ENCODE measurements at regions not wholly inside any gene's neighbourhood (a gene's known extent, or its start where the extent isn't known, plus 50 kb on each side); places are given as distances from the start of the nearest gene placed in this dataset.
"Not testable (repeated sequence)": the region's sequence is repeated elsewhere in the genome, so short reads cannot be mapped to it uniquely, and the experiment has no call there.

DNA sequence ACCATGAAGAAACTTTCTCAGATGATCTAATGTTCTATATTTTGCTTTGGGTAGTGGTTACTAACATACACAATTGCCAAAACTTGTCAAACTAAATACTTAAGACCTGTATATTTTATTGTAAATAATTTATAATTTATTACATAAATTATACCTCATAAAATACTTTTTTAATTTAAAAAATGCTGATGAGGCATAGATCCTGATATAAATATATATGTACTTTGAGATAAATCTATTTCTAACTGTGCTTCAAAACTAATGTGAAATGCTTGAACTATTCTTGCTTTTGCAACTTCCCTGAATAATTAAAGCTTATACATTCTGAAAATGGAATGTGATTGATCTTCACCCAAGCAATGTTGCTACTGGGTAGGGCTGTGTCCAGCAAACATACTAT, 568.8 kb downstream of the INSC start:
- TF ChIP-seq, protein P1, sequence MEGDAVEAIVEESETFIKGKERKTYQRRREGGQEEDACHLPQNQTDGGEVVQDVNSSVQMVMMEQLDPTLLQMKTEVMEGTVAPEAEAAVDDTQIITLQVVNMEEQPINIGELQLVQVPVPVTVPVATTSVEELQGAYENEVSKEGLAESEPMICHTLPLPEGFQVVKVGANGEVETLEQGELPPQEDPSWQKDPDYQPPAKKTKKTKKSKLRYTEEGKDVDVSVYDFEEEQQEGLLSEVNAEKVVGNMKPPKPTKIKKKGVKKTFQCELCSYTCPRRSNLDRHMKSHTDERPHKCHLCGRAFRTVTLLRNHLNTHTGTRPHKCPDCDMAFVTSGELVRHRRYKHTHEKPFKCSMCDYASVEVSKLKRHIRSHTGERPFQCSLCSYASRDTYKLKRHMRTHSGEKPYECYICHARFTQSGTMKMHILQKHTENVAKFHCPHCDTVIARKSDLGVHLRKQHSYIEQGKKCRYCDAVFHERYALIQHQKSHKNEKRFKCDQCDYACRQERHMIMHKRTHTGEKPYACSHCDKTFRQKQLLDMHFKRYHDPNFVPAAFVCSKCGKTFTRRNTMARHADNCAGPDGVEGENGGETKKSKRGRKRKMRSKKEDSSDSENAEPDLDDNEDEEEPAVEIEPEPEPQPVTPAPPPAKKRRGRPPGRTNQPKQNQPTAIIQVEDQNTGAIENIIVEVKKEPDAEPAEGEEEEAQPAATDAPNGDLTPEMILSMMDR (IDR thresholded peaks at IDR 0.05): no peak
- no peaks in the 10 kb centered on the region for H3K27me3 ChIP-seq (ENCODE audit: control insufficient read depth in 2 of 2, insufficient read depth in 2 of 2, low read length in 2 of 2)
- H2AFZ ChIP-seq (ENCODE audit: insufficient read depth, low read depth, low read length, poor library complexity, severe bottlenecking): no peak overlapping the region
- no peaks in the 10 kb centered on the region for H3K9me3 ChIP-seq (replicated peaks in 1 of 2; ENCODE audit: control insufficient read depth in 1 of 2, insufficient read depth in 1 of 2, low read length in 2 of 2)
- no peaks in the 10 kb centered on the region for H3K4me1 ChIP-seq (ENCODE audit: control insufficient read depth in 1 of 2, insufficient read depth in 2 of 2, low read length in 2 of 2)
- no peak overlapping the region for H3K9ac ChIP-seq (ENCODE audit: insufficient read depth, low read length, poor library complexity, severe bottlenecking)
- no peaks in the 10 kb centered on the region for H3K4me1 Mint-ChIP-seq
- H3K4me2 ChIP-seq (replicated peaks; ENCODE audit: extremely low read depth, low read length, poor library complexity, severe bottlenecking): no peak overlapping the region
- no peak overlapping the region for H3K27ac ChIP-seq (ENCODE audit: low read depth in 1 of 2, low read length in 2 of 2)
- H3K27me3 Mint-ChIP-seq (ENCODE audit: low read depth in 3 of 3): peaks cover 2 to 4% (median 3%) of the 10 kb centered on the region in 3 donors
- no peak overlapping the region for H3K27ac Mint-ChIP-seq
- H3K9me3 Mint-ChIP-seq: peaks cover 1 to 12% (median 4%) of the 10 kb centered on the region in 7 donors
- no peak overlapping the region for H3K4me3 ChIP-seq (replicated peaks in 1 of 3; ENCODE audit: low read depth in 2 of 3, low read length in 3 of 3)
- no peaks in the 10 kb centered on the region for H3K36me3 ChIP-seq (replicated peaks in 1 of 2; ENCODE audit: control insufficient read depth in 1 of 2, insufficient read depth in 2 of 2, low read length in 2 of 2)
- DNase-seq: no peak
- intact Hi-C loops (cut with micrococcal nuclease): no loop called here
- H4K20me1 ChIP-seq (ENCODE audit: insufficient read depth, low read length): no peaks in the 10 kb centered on the region
- no peak overlapping the region for H3K4me3 Mint-ChIP-seq
- no peaks in the 10 kb centered on the region for H3K79me2 ChIP-seq (ENCODE audit: insufficient read depth, low read length)
- no peaks in the 10 kb centered on the region for H3K36me3 Mint-ChIP-seq

DNA sequence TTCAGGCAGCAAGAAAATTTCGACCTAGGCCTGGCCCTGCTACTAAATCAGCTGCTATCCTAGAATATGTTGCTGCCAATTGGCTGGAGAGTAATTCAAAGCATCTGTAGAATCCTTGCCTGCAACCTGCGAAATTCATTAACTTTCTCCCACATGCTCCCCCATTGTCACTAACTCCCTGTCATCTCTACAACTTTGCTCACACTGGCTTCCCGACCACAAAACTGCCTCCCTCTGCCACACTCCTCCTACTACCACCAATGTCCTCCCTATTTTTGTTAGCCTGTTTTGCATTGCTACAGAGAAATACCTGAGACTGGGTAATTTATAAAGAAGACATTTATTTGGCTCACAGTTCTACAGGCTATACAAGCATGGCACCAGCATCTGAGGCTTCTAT, 570.6 kb downstream of the INSC start:
- no peak overlapping the region for H3K27ac Mint-ChIP-seq
- TF ChIP-seq, protein P1 (IDR thresholded peaks at IDR 0.05): no peak
- Histone ChIP-seq H3K9ac (ENCODE audit: insufficient read depth, low read length, poor library complexity, severe bottlenecking) (no peak overlapping the region), H3K36me3 (replicated peaks in 1 of 2; ENCODE audit: control insufficient read depth in 1 of 2, insufficient read depth in 2 of 2, low read length in 2 of 2) (no peaks in the 10 kb centered on the region), H4K20me1 (ENCODE audit: insufficient read depth, low read length) (no peaks in the 10 kb centered on the region), H3K9me3 (replicated peaks in 1 of 2; ENCODE audit: control insufficient read depth in 1 of 2, insufficient read depth in 1 of 2, low read length in 2 of 2) (no peaks in the 10 kb centered on the region), H3K4me2 (replicated peaks; ENCODE audit: extremely low read depth, low read length, poor library complexity, severe bottlenecking) (no peak overlapping the region), H2AFZ (ENCODE audit: insufficient read depth, low read depth, low read length, poor library complexity, severe bottlenecking) (no peak overlapping the region), H3K27ac (ENCODE audit: low read depth in 1 of 2, low read length in 2 of 2) (no peak overlapping the region), H3K27me3 (ENCODE audit: control insufficient read depth in 2 of 2, insufficient read depth in 2 of 2, low read length in 2 of 2) (no peaks in the 10 kb centered on the region), H3K4me1 (ENCODE audit: control insufficient read depth in 1 of 2, insufficient read depth in 2 of 2, low read length in 2 of 2) (no peaks in the 10 kb centered on the region), H3K79me2 (ENCODE audit: insufficient read depth, low read length) (no peaks in the 10 kb centered on the region), H3K4me3 (replicated peaks in 1 of 3; ENCODE audit: low read depth in 2 of 3, low read length in 3 of 3) (no peak overlapping the region)
- no peak for DNase-seq
- H3K4me3 Mint-ChIP-seq: no peak overlapping the region
- no peaks in the 10 kb centered on the region for H3K4me1 Mint-ChIP-seq
- WGBS (ENCODE audit: insufficient coverage): 66% methylated on average over 2 of the region's 3 CpGs
- H3K36me3 Mint-ChIP-seq: no peaks in the 10 kb centered on the region
- intact Hi-C loops (cut with micrococcal nuclease): no loop called here
- peaks cover 2 to 12% (median 4%) of the 10 kb centered on the region in 7 donors for H3K9me3 Mint-ChIP-seq
- peaks cover 1 to 4% (median 2%) of the 10 kb centered on the region in 3 donors for H3K27me3 Mint-ChIP-seq (ENCODE audit: low read depth in 3 of 3)

DNA sequence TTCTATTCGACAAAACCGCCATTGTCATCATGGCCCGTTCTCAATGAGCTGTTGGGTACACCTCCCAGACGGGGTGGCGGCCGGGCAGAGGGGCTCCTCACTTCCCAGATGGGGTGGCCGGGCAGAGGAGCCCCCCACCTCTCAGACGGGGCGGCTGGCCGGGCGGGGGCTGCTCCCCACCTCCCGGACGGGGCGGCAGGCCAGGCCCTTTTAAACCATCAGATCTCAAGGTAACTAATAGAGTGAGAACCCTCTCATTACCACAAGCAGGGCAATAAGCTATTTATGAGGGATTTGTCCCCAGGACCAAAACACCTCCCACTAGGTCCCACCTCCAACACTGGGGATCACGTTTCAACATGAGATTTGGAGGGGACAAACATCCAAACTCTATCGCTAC, 571.5 kb downstream of the INSC start:
- H3K36me3 ChIP-seq (replicated peaks in 1 of 2; ENCODE audit: control insufficient read depth in 1 of 2, insufficient read depth in 2 of 2, low read length in 2 of 2); H3K4me3 ChIP-seq (replicated peaks in 1 of 3; ENCODE audit: low read depth in 2 of 3, low read length in 3 of 3); H3K9me3 ChIP-seq (replicated peaks in 1 of 2; ENCODE audit: control insufficient read depth in 1 of 2, insufficient read depth in 1 of 2, low read length in 2 of 2); H4K20me1 ChIP-seq (ENCODE audit: insufficient read depth, low read length); H3K4me2 ChIP-seq (replicated peaks; ENCODE audit: extremely low read depth, low read length, poor library complexity, severe bottlenecking); H3K27me3 ChIP-seq (ENCODE audit: control insufficient read depth in 2 of 2, insufficient read depth in 2 of 2, low read length in 2 of 2); DNase-seq; H3K4me1 Mint-ChIP-seq; H3K9ac ChIP-seq (ENCODE audit: insufficient read depth, low read length, poor library complexity, severe bottlenecking); H3K27me3 Mint-ChIP-seq (ENCODE audit: low read depth in 3 of 3); H3K79me2 ChIP-seq (ENCODE audit: insufficient read depth, low read length); H3K36me3 Mint-ChIP-seq; intact Hi-C loops (cut with micrococcal nuclease); H3K4me1 ChIP-seq (ENCODE audit: control insufficient read depth in 1 of 2, insufficient read depth in 2 of 2, low read length in 2 of 2); H3K27ac Mint-ChIP-seq; H2AFZ ChIP-seq (ENCODE audit: insufficient read depth, low read depth, low read length, poor library complexity, severe bottlenecking); H3K4me3 Mint-ChIP-seq; H3K27ac ChIP-seq (ENCODE audit: low read depth in 1 of 2, low read length in 2 of 2): not testable (repeated sequence)
- peaks cover 3 to 13% (median 4%) of the 10 kb centered on the region in 7 donors for H3K9me3 Mint-ChIP-seq
- 93% methylated on average over 2 of the region's 16 CpGs for WGBS (ENCODE audit: insufficient coverage)
